ENCODE measurements at regions not wholly inside any gene's neighbourhood (a gene's known extent, or its start where the extent isn't known, plus 50 kb on each side); places are given as distances from the start of the nearest gene placed in this dataset.

DNA sequence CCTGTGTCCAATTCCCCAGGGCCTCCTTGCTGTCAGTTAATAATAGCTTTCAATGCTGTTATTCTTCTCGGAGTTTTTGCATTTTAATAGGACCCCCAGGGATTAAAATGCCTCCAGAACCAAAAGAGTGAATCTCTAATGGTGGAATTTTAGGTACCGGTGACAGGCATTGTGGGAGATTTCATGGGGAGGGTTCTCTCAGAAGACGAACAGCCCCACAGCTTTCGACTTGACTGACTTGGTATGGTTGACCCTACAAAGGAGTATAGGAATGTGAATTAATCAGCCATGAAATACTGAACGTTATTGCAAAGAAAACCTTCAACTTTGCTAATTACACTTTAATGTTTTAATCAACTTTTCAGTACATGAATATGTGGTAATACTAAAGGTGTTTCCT, 206.3 kb upstream of the FZD8 start:
- no peak for TF ChIP-seq POLR2A (IDR thresholded peaks at IDR 0.05)
- TF ChIP-seq, protein P1, sequence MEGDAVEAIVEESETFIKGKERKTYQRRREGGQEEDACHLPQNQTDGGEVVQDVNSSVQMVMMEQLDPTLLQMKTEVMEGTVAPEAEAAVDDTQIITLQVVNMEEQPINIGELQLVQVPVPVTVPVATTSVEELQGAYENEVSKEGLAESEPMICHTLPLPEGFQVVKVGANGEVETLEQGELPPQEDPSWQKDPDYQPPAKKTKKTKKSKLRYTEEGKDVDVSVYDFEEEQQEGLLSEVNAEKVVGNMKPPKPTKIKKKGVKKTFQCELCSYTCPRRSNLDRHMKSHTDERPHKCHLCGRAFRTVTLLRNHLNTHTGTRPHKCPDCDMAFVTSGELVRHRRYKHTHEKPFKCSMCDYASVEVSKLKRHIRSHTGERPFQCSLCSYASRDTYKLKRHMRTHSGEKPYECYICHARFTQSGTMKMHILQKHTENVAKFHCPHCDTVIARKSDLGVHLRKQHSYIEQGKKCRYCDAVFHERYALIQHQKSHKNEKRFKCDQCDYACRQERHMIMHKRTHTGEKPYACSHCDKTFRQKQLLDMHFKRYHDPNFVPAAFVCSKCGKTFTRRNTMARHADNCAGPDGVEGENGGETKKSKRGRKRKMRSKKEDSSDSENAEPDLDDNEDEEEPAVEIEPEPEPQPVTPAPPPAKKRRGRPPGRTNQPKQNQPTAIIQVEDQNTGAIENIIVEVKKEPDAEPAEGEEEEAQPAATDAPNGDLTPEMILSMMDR (IDR thresholded peaks at IDR 0.05): no peak
